ENCODE measurements at regions not wholly inside any gene's neighbourhood (a gene's known extent, or its start where the extent isn't known, plus 50 kb on each side); places are given as distances from the start of the nearest gene placed in this dataset.

DNA sequence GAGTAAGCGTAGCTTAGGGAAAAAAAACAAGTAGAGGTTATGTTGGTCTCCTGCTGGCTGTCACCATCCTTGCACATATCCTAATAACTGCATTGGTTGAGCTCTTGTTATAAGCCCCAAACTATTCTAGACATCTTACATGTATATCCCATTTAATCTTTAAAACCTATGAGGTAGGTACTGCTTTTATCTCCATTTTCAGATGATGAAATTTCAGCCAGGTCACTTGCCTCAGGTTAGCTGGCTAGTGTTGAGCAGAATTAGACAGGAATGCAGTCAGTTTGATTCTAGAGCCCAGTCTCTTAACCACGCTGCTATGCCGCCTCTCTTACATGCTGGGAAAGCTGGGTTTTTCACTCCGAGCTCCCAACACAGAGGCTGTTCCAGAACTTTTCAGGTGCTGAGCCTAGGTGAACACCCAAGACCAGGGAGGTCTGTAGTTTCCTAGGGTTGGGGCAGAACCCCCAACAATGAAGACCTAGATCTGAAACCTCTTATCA is 269.9 kb upstream of the RGS6 start:
- TF ChIP-seq EP300 (IDR thresholded peaks at IDR 0.05) (no peak), POLR2AphosphoS5 (IDR thresholded peaks at IDR 0.05) (no peak), POLR2A (IDR thresholded peaks at IDR 0.05) (no peak)
- TF ChIP-seq, protein P1, sequence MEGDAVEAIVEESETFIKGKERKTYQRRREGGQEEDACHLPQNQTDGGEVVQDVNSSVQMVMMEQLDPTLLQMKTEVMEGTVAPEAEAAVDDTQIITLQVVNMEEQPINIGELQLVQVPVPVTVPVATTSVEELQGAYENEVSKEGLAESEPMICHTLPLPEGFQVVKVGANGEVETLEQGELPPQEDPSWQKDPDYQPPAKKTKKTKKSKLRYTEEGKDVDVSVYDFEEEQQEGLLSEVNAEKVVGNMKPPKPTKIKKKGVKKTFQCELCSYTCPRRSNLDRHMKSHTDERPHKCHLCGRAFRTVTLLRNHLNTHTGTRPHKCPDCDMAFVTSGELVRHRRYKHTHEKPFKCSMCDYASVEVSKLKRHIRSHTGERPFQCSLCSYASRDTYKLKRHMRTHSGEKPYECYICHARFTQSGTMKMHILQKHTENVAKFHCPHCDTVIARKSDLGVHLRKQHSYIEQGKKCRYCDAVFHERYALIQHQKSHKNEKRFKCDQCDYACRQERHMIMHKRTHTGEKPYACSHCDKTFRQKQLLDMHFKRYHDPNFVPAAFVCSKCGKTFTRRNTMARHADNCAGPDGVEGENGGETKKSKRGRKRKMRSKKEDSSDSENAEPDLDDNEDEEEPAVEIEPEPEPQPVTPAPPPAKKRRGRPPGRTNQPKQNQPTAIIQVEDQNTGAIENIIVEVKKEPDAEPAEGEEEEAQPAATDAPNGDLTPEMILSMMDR (IDR thresholded peaks at IDR 0.05): no peak
- 93% methylated on average over 1 of the region's 4 CpGs; no CpG with 5 or more reads in 1 of the 2 donors for WGBS, 2 donors (ENCODE audit: low coverage in 1 of 2)
- no peak for ATAC-seq
- Histone ChIP-seq H3K36me3 (peaks cover 0 to 16% of the 10 kb centered on the region in 2 donors), H3K27ac (no peak overlapping the region), H3K27me3 (no peaks in the 10 kb centered on the region), H3K4me3 (no peak overlapping the region), H3K9me3 (no peaks in the 10 kb centered on the region), H3K4me1 (no peaks in the 10 kb centered on the region)

DNA sequence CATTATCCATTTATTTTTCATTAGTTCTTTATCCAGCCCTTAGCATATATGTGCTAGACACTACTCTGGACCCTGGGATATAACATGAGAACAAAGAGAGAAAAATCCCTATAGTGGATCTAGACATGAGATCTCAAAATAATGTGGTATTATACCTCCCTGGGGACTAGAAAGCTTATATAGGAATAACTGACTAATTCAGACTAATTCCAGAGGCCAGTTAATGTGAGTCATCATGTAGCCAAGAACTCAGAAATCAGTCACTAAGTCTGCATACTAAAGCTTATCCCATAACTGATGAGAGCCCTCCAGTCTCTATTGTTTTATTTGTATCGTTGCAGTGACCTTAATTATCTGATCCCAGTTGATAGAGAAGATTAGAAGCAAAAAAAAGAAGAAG is 267.1 kb upstream of the RGS6 start:
- no peak overlapping the region for H3K27ac ChIP-seq

DNA sequence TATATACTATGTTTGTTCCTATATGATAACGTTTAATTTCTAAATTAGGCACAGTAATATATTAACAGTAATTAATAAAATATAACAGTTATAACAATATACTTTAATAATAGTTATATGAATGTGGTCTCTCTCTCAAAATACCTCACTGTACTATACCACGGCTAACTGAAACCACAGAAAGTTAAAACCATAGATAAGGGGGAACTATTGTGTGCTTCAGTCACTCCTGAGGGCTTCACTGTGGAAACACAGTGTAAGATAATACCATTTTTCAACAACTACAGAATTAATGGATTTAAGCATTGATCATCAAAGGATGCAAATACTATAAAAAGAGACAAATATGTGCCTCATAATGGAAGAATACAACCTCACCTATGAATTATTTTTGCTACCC is 266.4 kb upstream of the RGS6 start:
- Histone ChIP-seq H3K4me3 (no peak overlapping the region), H3K9me3 (no peaks in the 10 kb centered on the region), H3K4me1 (no peaks in the 10 kb centered on the region), H3K27ac (no peak overlapping the region), H3K27me3 (no peaks in the 10 kb centered on the region), H3K36me3 (peaks cover 0 to 16% of the 10 kb centered on the region in 2 donors)
- TF ChIP-seq POLR2AphosphoS5 (IDR thresholded peaks at IDR 0.05): no peak
- no peak for TF ChIP-seq POLR2A (IDR thresholded peaks at IDR 0.05)
- TF ChIP-seq, protein P1 (IDR thresholded peaks at IDR 0.05): no peak
- TF ChIP-seq EP300 (IDR thresholded peaks at IDR 0.05): no peak
- ATAC-seq: no peak
- WGBS, 2 donors (ENCODE audit: low coverage in 1 of 2): 80 to 100% methylated on average over 2 of the region's 2 CpGs

More for the DNA sequence above, 267.1 kb upstream of the RGS6 start:
- WGBS, 2 donors (ENCODE audit: low coverage in 1 of 2): 86% methylated on average over 1 of the region's 1 CpG; no CpG with 5 or more reads in 1 of the 2 donors
- Histone ChIP-seq H3K27me3 (no peaks in the 10 kb centered on the region), H3K36me3 (peaks cover 0 to 16% of the 10 kb centered on the region in 2 donors), H3K4me3 (no peak overlapping the region), H3K9me3 (no peaks in the 10 kb centered on the region), H3K4me1 (no peaks in the 10 kb centered on the region)
- no peak for ATAC-seq
- TF ChIP-seq EP300 (IDR thresholded peaks at IDR 0.05) (no peak), POLR2AphosphoS5 (IDR thresholded peaks at IDR 0.05) (no peak)

DNA sequence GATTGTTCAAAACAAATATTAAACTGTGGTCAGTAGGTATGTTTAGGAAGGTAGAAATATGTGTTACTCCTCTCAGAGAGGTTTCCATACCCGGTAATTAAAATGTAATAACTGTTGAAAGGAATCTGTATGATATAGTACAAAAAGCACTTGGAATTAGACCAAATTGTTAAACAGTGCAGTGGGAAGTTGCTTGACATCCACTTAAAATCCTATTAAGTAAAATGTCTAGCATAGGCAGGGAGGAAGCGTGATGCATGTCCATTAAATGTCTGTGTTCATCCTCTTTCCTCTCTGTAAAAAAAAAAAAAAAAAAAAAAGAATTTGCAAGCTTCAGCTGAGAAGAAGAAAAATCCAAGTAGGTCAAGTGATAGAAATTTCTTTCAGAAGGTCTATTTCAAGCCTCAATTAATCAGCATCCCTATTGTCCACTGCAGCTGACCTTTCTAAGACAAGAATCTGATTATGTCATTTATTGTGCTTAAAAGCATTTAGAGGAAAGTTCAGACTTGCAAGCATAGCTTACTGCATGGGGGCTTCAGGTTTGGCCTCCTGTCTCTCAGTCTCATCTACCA is 265.6 kb upstream of the RGS6 start:
- Histone ChIP-seq H3K4me3 (no peak overlapping the region), H3K27ac (no peak overlapping the region), H3K36me3 (peaks cover 0 to 18% of the 10 kb centered on the region in 2 donors), H3K9me3 (no peaks in the 10 kb centered on the region), H3K27me3 (no peaks in the 10 kb centered on the region), H3K4me1 (no peaks in the 10 kb centered on the region)
- WGBS, 2 donors (ENCODE audit: low coverage in 1 of 2): 71 to 91% methylated on average over 2 of the region's 2 CpGs
- TF ChIP-seq, protein P1 (IDR thresholded peaks at IDR 0.05): no peak
- TF ChIP-seq POLR2AphosphoS5 (IDR thresholded peaks at IDR 0.05) (no peak), POLR2A (IDR thresholded peaks at IDR 0.05) (no peak), EP300 (IDR thresholded peaks at IDR 0.05) (no peak)
- no peak for ATAC-seq

DNA sequence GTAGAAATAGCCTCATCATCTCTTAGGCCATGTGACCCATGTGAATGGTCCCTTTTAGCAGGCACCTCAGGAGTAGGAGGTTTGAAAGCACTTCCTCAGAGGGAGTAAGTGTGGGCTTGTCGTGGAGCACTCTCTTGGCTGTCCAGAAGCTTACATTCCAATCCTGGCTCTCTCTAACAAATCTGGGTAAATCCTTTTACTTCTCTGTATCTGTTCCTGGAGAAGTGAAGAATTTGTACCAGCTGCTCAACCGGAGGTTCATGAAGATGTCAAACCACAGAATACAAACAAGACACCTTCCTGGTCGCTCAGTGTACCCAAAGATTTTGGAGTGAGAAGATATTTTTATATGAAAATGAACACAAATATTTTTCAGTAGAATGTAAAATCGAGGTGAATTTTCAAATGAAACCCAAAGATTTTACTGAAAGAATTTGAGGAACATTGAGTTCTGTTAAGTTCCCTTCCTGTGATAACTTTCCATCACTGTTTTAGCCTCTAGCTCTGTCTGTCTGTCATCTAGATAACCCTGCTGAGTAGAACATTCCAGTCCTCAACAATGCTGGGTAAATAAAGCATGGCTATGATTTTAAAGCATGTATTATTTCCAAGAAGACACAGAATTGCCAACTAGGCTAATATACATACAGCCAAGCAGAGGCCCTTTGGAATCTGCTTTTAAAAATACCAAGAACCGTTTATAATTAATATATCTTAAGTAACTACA is 263.9 kb upstream of the RGS6 start:
- 54 to 66% methylated on average over 5 of the region's 5 CpGs for WGBS, 2 donors (ENCODE audit: low coverage in 1 of 2)
- H3K4me1 ChIP-seq: no peaks in the 10 kb centered on the region
- H3K27ac ChIP-seq: no peak overlapping the region
- no peak for ATAC-seq
- no peak for TF ChIP-seq POLR2AphosphoS5 (IDR thresholded peaks at IDR 0.05)
- TF ChIP-seq EP300 (IDR thresholded peaks at IDR 0.05): no peak
- TF ChIP-seq, protein P1 (IDR thresholded peaks at IDR 0.05): no peak
- no peak for TF ChIP-seq POLR2A (IDR thresholded peaks at IDR 0.05)
- H3K9me3 ChIP-seq: no peaks in the 10 kb centered on the region
- H3K36me3 ChIP-seq: peaks cover 0 to 25% of the 10 kb centered on the region in 2 donors
- no peak overlapping the region for H3K4me3 ChIP-seq
- no peaks in the 10 kb centered on the region for H3K27me3 ChIP-seq
